Germinal center (tissue), 1 donor: ENCODE measurements at regions not wholly inside any gene's neighbourhood (a gene's known extent, or its start where the extent isn't known, plus 50 kb on each side); places are given as distances from the start of the nearest gene placed in this dataset.
"Not testable (repeated sequence)": the region's sequence is repeated elsewhere in the genome, so short reads cannot be mapped to it uniquely, and the experiment has no call there.

ENCODE experiments used
- DNase-seq: peaks from one replicate; pipeline ENCODE4 v3.0.0; 2012; ENCODE audit warnings: mixed read lengths, low spot score

GRCh38 chr9:26240020-26240419, 561.8 kb upstream of the TUSC1 start:
- no peak for DNase-seq

- DNase-seq, result no peak
Measured at GRCh38 chr9:26237256-26237655, 559.0 kb upstream of the TUSC1 start.

- DNase-seq, result no peak
Measured at GRCh38 chr9:26234865-26235264, 556.6 kb upstream of the TUSC1 start.

GRCh38 chr9:26231391-26231790, 553.1 kb upstream of the TUSC1 start:
- no peak for DNase-seq

- DNase-seq, result no peak
Measured at GRCh38 chr9:26229324-26230054, 551.2 kb upstream of the TUSC1 start.

GRCh38 chr9:26228273-26228672, 550.0 kb upstream of the TUSC1 start:
- DNase-seq, result no peak

GRCh38 chr9:26221290-26221689, 543.0 kb upstream of the TUSC1 start:
- DNase-seq, result no peak

GRCh38 chr9:26220367-26220766, 542.1 kb upstream of the TUSC1 start:
- no peak for DNase-seq

GRCh38 chr9:26219961-26220360, 541.7 kb upstream of the TUSC1 start:
- no peak for DNase-seq

- no peak for DNase-seq
Measured at GRCh38 chr9:26216702-26217101, 538.5 kb upstream of the TUSC1 start.

GRCh38 chr9:26214713-26215444, 536.6 kb upstream of the TUSC1 start:
- not testable (repeated sequence) for DNase-seq

- DNase-seq, result no peak
Measured at GRCh38 chr9:26210338-26210851, 532.2 kb upstream of the TUSC1 start.

- DNase-seq, result no peak
Measured at GRCh38 chr9:26205261-26205660, 527.0 kb upstream of the TUSC1 start.

GRCh38 chr9:26193237-26193636, 515.0 kb upstream of the TUSC1 start:
- DNase-seq, result no peak

- no peak for DNase-seq
Measured at GRCh38 chr9:26191711-26192110, 513.5 kb upstream of the TUSC1 start.

GRCh38 chr9:26181836-26182235, 503.6 kb upstream of the TUSC1 start:
- no peak for DNase-seq

GRCh38 chr9:26176628-26177027, 498.4 kb upstream of the TUSC1 start:
- no peak for DNase-seq

GRCh38 chr9:26175264-26175663, 497.0 kb upstream of the TUSC1 start:
- DNase-seq, result no peak

- no peak for DNase-seq
Measured at GRCh38 chr9:26172301-26172700, 494.1 kb upstream of the TUSC1 start.

GRCh38 chr9:26171691-26172090, 493.4 kb upstream of the TUSC1 start:
- no peak for DNase-seq

GRCh38 chr9:26170190-26170589, 491.9 kb upstream of the TUSC1 start:
- DNase-seq, result no peak

- DNase-seq, result no peak
Measured at GRCh38 chr9:26169708-26170107, 491.5 kb upstream of the TUSC1 start.

- no peak for DNase-seq
Measured at GRCh38 chr9:26166537-26166936, 488.3 kb upstream of the TUSC1 start.
